Iris pigment epithelial cell (primary cell): ENCODE measurements at regions not wholly inside any gene's neighbourhood (a gene's known extent, or its start where the extent isn't known, plus 50 kb on each side); places are given as distances from the start of the nearest gene placed in this dataset.
"Not testable (repeated sequence)": the region's sequence is repeated elsewhere in the genome, so short reads cannot be mapped to it uniquely, and the experiment has no call there.

Experiments
- DNase-seq: peaks from one replicate; pipeline ENCODE4 v3.0.0-alpha.2; 2011; ENCODE audit warnings: low read depth

GRCh38 chr3:28139967-28140634, 101.3 kb upstream of the CMC1 start:
- no peak for DNase-seq

DNA sequence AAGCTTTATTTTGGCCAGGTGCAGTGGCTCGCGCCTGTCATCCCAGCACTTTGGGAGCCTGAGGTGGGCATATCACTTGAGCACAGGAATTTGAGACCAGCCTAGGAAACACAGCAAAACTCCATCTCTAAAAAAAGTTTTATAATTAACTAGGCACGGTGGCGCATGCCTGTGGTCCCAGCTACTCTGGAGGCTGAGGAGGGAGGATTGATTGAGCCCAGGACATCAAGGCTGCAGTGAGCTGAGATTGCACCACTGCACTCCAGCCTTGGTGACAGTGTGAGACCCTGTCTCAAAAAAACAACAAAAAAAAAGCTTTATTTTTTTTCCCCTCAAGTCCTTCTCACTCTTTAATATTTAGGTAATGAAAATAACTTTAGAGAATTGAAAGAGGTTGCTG, 100.8 kb upstream of the CMC1 start:
- no peak for DNase-seq

- DNase-seq: no peak
Measured at GRCh38 chr3:28149960-28150359, 91.5 kb upstream of the CMC1 start.

DNA sequence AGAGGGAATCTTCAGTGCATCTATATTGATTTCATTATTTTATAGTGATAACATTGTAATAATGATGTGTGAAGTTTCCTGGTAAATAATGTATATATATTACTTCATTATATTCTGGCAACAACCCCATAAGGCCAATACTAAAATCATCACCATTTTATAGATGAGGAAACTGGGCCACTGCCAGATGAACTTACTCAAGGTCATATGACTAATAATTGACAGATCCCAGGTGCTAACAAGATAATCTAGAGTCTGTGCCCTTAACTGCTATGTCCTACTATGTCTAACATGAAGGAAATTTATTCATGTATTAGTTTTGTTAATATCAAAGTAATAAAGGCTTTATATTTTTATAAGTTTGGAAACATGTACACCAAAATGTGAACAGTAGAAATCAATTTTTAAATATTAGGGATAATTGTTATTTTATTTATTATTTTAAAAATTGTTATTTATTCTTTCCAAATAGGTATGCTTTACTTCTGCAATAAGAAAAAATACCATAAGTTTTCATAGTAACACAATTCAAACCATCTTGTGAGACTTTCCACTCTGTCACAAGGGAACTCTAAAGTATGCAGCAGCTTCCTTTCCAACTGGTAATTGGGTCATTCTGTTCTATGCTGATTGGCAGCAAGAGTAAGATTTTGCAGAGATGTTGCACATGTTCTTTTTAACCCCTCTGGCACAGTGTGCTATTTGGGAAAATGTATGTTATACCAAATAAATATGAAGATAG, 90.8 kb upstream of the CMC1 start:
- DNase-seq: peak; percentile 1

- DNase-seq: no peak
Measured at GRCh38 chr3:28151207-28151550, 90.2 kb upstream of the CMC1 start.

DNA sequence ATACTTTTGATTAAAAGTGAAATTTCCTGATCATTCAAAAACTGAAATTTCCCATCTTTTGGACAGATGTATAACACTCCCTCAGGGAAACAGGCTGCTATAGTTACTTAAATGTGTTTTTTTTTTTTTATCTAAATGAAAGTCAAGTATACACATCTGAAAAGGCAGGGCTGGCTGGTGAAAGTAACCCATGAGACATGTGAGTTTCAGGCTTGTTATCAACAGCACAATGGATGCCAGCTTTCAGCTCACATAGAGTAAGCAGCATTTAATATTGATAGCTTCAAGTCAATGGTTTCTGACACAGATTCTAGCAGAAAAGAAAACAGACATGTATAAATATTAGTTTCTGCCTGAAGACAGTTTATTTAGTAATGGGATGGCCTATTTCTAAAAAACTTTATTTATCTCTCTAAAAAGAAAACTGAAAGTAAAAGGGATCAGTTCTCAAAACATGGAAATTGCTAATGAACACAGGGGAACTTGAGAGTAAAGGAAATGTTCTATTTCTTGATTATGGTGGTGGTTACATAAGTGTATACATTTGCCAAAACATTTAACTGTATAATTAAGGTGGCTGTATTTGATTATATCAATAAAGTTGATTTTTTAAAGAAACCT, 89.7 kb upstream of the CMC1 start:
- no peak for DNase-seq

GRCh38 chr3:28155631-28156030, 85.8 kb upstream of the CMC1 start:
- DNase-seq: no peak

DNA sequence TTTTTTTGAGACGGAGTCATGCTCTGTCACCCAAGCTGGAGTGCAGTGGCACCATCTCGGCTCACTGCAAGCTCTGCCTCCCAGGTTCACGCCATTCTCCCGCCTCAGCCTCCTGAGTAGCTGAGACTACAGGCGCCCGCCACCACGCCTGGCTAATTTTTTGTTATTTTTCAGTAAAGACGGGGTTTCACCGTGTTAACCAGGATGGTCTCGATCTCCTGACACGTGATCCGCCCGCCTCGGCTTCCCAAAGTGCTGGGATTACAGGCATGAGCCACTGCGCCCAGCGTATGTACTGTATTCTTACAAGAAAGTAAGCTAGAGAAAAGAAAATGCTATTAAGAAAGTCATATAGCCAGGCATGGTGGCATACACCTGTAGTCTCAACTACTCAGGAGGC, 84.8 kb upstream of the CMC1 start:
- not testable (repeated sequence) for DNase-seq

GRCh38 chr3:28171962-28172361, 69.5 kb upstream of the CMC1 start:
- DNase-seq: no peak

- no peak for DNase-seq
Measured at GRCh38 chr3:28172748-28173147, 68.7 kb upstream of the CMC1 start.

DNA sequence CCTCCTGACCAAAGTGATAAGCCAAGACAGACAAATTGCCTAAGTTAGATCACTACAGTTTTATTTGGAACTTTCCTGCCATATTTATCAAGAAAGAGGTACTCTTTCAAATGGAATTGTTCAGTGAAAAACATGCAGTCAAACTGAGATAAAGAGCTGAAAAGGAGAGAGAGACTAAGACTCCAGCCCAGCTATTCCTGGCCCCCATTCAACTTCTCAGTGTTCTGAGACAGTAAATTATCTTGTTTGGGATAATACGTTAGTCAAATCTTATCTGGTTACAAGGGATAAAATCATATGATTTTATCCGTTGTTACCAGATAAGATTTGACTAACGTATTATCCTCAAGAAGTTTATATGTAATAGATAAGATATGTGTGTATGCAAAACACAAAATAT, 67.6 kb upstream of the CMC1 start:
- DNase-seq: no peak

GRCh38 chr3:28186748-28187147, 54.7 kb upstream of the CMC1 start:
- DNase-seq: no peak

DNA sequence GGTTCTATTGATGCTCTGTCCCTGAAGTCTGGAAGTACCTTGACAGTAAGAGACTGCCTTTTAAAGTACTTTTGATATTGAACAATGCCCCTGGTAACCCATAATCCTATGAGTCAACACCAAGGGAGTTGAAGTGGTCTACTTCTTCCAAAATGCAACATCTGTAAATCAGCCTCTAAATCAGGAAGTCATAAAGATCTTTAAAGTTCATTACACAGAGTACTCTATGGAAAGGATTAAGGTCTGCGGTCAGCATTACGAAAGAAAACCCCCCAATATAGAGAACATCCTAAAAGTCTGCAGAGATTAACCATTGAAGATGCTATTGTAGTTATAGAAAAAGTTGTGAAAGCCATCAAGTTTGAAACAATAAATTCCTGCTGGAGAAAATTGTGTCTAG, 52.7 kb upstream of the CMC1 start:
- DNase-seq: no peak

DNA sequence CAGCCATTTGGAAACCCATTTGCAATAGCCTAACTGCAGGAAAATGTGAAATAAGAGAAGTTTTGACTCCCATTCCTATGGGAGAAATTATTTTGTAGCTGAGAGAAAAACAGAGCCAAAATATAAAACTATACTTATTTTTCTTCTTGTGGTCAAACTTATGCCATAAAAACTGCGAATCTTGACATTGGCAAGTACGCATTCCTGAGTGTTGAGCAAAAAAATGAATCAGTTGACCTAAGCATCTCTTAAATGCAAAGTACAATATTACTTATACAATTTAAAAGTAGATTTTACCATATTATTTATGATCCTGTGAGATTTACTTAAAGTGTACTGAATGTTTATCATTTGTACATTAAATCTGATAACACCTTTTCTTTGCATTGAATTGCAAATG, 50.1 kb upstream of the CMC1 start:
- DNase-seq: no peak
